PC-9 (cell line): ENCODE measurements at regions not wholly inside any gene's neighbourhood (a gene's known extent, or its start where the extent isn't known, plus 50 kb on each side); places are given as distances from the start of the nearest gene placed in this dataset.

Experiments
- CTCF ChIP-seq: fragments of 200-600 bp; sonication (generic); conservative IDR thresholded peaks from 2 replicates; pipeline ENCODE4 v1.6.1; 2017; ENCODE audit warnings: mixed run types, antibody characterized with exemption, mild to moderate bottlenecking, moderate library complexity
- EZH2 ChIP-seq: fragments of 200-600 bp; sonication (generic); IDR thresholded peaks from 2 replicates; pipeline ENCODE4 v1.8.0; 2017; ENCODE audit warnings: antibody characterized with exemption, low read depth

DNA sequence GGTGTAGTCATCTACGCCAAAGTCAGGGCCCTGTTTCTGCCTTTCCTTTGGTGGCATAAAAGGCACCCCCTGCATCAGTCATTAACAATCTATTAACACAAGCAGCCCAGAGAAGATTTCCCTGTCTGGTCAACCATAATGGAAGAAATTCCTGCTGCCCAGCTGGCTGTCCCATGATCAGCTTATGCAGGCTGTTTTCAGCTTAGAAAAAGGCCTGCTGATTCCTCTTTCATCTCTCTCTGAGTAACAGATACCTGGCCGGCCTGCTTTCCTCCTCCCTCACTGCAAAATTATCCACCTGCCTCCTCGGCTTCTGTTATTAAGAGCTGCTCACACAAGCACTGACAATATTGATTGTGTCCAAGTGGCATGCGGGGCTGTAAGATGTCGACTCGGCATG, 70.3 kb upstream of the MMP2 start:
- TF ChIP-seq CTCF (no peak), EZH2 (no peak)
